ENCODE measurements at regions not wholly inside any gene's neighbourhood (a gene's known extent, or its start where the extent isn't known, plus 50 kb on each side); places are given as distances from the start of the nearest gene placed in this dataset.

DNA sequence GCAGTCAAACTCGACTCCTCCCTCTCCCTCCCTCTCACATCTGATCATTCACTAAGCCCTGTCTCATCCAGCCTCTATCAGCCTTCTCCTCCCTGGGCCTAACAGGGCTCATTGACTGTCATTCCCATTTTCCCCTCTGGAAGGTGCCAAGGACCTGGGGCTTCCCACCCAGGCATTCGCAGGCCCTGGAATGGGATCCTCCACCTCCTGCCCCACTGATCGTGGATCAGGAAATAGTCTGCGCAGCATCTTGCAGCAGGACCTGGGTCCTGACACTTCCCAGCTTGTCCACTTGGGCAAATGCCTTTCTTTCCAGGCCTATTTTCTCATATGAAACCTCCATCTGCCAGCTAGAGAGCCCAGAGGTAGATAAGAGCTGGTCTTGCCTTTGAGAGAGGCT lies 71.2 kb upstream of the ZC3H12A start:
- intact Hi-C loops (cut with DNase I) = no loop called here
- Histone ChIP-seq H3K27ac (no peak overlapping the region), H3K4me1 (ENCODE audit: insufficient read depth) (no peaks in the 10 kb centered on the region), H3K4me3 (no peak overlapping the region), H3K27me3 (no peaks in the 10 kb centered on the region), H3K36me3 (no peaks in the 10 kb centered on the region), H3K9me3 (no peaks in the 10 kb centered on the region)
- no peak for DNase-seq
- 72 to 77% (median 72%) methylated on average over 4 of the region's 4 CpGs for WGBS, 3 donors
- TF ChIP-seq POLR2A (IDR thresholded peaks at IDR 0.05) = no peak
- TF ChIP-seq, protein P1, sequence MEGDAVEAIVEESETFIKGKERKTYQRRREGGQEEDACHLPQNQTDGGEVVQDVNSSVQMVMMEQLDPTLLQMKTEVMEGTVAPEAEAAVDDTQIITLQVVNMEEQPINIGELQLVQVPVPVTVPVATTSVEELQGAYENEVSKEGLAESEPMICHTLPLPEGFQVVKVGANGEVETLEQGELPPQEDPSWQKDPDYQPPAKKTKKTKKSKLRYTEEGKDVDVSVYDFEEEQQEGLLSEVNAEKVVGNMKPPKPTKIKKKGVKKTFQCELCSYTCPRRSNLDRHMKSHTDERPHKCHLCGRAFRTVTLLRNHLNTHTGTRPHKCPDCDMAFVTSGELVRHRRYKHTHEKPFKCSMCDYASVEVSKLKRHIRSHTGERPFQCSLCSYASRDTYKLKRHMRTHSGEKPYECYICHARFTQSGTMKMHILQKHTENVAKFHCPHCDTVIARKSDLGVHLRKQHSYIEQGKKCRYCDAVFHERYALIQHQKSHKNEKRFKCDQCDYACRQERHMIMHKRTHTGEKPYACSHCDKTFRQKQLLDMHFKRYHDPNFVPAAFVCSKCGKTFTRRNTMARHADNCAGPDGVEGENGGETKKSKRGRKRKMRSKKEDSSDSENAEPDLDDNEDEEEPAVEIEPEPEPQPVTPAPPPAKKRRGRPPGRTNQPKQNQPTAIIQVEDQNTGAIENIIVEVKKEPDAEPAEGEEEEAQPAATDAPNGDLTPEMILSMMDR (IDR thresholded peaks at IDR 0.05) = no peak
- no peak for TF ChIP-seq EP300 (IDR thresholded peaks at IDR 0.05)

DNA sequence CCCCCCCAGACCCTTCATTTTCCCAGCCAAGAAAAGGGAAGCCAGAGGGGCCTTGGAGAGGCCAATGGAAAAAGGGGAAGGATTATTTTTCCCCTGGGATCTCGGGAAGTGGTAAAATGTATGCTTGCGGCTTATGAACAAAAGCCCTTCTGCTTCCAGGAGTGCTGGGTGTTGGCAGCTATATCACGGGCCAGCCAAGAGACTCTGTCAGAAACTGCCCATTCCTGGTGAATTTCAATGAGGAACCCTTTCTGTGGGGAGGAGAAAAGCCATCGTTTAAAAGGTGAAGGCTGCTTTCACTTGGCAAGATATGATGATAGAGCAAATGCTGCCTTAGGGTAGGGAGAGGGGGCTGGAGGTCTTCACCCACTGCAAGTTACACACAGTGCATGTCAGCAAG lies 69.7 kb upstream of the ZC3H12A start:
- no peak for DNase-seq
- Histone ChIP-seq H3K4me1 (ENCODE audit: insufficient read depth) (no peaks in the 10 kb centered on the region), H3K36me3 (no peaks in the 10 kb centered on the region), H3K27ac (no peak overlapping the region), H3K4me3 (no peak overlapping the region), H3K9me3 (no peaks in the 10 kb centered on the region), H3K27me3 (no peaks in the 10 kb centered on the region)
- intact Hi-C loops (cut with DNase I) = no loop called here
- WGBS, 3 donors = 47 to 59% (median 57%) methylated on average over 4 of the region's 4 CpGs
- TF ChIP-seq POLR2A (IDR thresholded peaks at IDR 0.05) = no peak
- TF ChIP-seq EP300 (IDR thresholded peaks at IDR 0.05) = no peak
- TF ChIP-seq, protein P1 (IDR thresholded peaks at IDR 0.05) = no peak

DNA sequence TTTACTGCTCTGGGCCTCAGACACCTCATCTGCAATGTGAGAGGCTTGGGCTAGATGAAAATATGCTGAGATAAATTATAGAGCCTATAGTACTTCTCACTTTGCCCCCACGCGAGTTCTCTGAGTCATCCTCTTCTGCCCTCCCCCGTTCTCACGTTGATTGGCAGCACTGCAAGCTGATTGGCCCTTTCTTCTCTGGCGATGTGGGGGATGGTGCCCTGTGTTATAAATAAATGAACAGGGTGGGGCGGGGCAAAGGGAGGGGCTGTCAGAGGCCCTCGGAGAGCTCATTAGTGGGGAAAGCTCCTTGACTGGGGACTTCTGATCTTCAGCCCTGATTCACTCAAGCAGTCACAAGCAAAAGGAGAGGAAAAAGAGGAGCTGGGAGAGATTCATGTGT lies 64.3 kb upstream of the ZC3H12A start:
- DNase-seq = no peak
- no peaks in the 10 kb centered on the region for H3K36me3 ChIP-seq
- no peaks in the 10 kb centered on the region for H3K9me3 ChIP-seq
- H3K4me1 ChIP-seq (ENCODE audit: insufficient read depth) = no peaks in the 10 kb centered on the region
- H3K27ac ChIP-seq = no peak overlapping the region
- no peaks in the 10 kb centered on the region for H3K27me3 ChIP-seq
- no peak overlapping the region for H3K4me3 ChIP-seq
- 10 to 30% (median 20%) methylated on average over 7 of the region's 7 CpGs for WGBS, 3 donors
- TF ChIP-seq POLR2A (IDR thresholded peaks at IDR 0.05) (no peak), EP300 (IDR thresholded peaks at IDR 0.05) (no peak)
- TF ChIP-seq, protein P1 (IDR thresholded peaks at IDR 0.05) = no peak
- intact Hi-C loops (cut with DNase I) = no loop called here

DNA sequence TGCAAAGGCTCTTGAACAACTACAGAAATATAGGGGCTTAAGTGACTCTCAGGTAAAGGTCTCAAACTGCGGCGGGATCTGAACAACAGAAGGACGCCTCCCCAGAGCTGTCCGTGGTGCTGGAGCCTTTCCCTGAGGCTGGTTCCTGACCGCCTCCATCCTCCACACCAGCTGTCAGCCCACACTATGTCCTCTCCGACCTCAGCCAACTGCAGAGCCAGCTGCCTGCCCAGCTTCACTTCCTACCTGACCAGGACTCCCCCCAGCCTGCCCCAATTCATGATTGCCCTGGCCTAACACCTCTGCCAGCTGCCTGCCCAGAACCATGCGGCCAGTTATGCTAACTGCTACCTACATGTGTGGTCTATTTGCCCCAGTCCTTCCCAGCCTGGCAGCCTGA lies 63.6 kb upstream of the ZC3H12A start:
- intact Hi-C loops (cut with DNase I) = no loop called here
- DNase-seq = no peak
- H3K4me3 ChIP-seq = no peak overlapping the region
- WGBS, 3 donors = 11 to 17% (median 13%) methylated on average over 7 of the region's 7 CpGs
- no peaks in the 10 kb centered on the region for H3K9me3 ChIP-seq
- H3K4me1 ChIP-seq (ENCODE audit: insufficient read depth) = no peaks in the 10 kb centered on the region
- H3K27me3 ChIP-seq = no peaks in the 10 kb centered on the region
- H3K36me3 ChIP-seq = no peaks in the 10 kb centered on the region
- H3K27ac ChIP-seq = no peak overlapping the region
- TF ChIP-seq, protein P1 (IDR thresholded peaks at IDR 0.05) = no peak
- TF ChIP-seq POLR2A (IDR thresholded peaks at IDR 0.05) (no peak), EP300 (IDR thresholded peaks at IDR 0.05) (no peak)
